Astrocyte (in vitro differentiated cells and primary cell): ENCODE measurements at regions not wholly inside any gene's neighbourhood (a gene's known extent, or its start where the extent isn't known, plus 50 kb on each side); places are given as distances from the start of the nearest gene placed in this dataset.

Source experiments
- DNase-seq: peaks from one replicate; pipeline ENCODE4 v3.0.0-alpha.2; 2010; ENCODE audit warnings: low read depth
- FAIRE-seq: peaks from 2 replicates; lab custom pipeline; 2011; peaks lifted over from hg19 to GRCh38; lab: Jason Lieb, UNC
- H2AFZ ChIP-seq: 2 replicates; pipeline ENCODE4 v1.6.0; 2012; ENCODE audit warnings: low read depth, low read length, inconsistent platforms
- H3K27ac ChIP-seq: 2 replicates; pipeline ENCODE4 v1.5.1; 2011; ENCODE audit warnings: low read depth, low read length, inconsistent platforms
- H3K27me3 ChIP-seq: 2 replicates; pipeline ENCODE4 v1.6.0; 2011; ENCODE audit warnings: low read length, inconsistent platforms; ENCODE audit not compliant: insufficient read depth
- H3K36me3 ChIP-seq: 2 replicates; pipeline ENCODE4 v1.5.1; 2011; ENCODE audit warnings: low read length, inconsistent platforms; ENCODE audit not compliant: insufficient read depth
- H3K4me1 ChIP-seq: 2 replicates; pipeline ENCODE4 v1.5.1; 2011; ENCODE audit warnings: low read length, inconsistent platforms; ENCODE audit not compliant: insufficient read depth
- H3K4me2 ChIP-seq: 2 replicates; pipeline ENCODE4 v1.6.0; 2012; ENCODE audit warnings: low read length, inconsistent platforms
- H3K4me3 ChIP-seq: 2 replicates; pipeline ENCODE4 v1.5.1; 2011; ENCODE audit warnings: low read depth, mild to moderate bottlenecking, low read length, inconsistent platforms; ENCODE audit not compliant: insufficient read depth
- H3K79me2 ChIP-seq: 2 replicates; pipeline ENCODE4 v1.6.0; 2012; ENCODE audit warnings: mild to moderate bottlenecking, low read length, inconsistent platforms; ENCODE audit not compliant: insufficient read depth
- H3K9ac ChIP-seq: 2 replicates; pipeline ENCODE4 v1.6.0; 2012; ENCODE audit warnings: mild to moderate bottlenecking, low read length, inconsistent platforms
- H3K9me3 ChIP-seq: 2 replicates; pipeline ENCODE4 v1.5.1; 2012; ENCODE audit warnings: low read depth, mild to moderate bottlenecking, low read length, inconsistent platforms; ENCODE audit not compliant: insufficient read depth
- H4K20me1 ChIP-seq: 2 replicates; pipeline ENCODE4 v1.6.0; 2012; ENCODE audit warnings: low read length, inconsistent platforms; ENCODE audit not compliant: insufficient read depth
- H3K27ac Mint-ChIP-seq: one replicate; pipeline ENCODE4 v1.8.0; 2021; ENCODE audit warnings: mild to moderate bottlenecking, mixed read lengths; ENCODE audit not compliant: unreplicated experiment
- H3K27me3 Mint-ChIP-seq: one replicate; pipeline ENCODE4 v1.8.0; 2021; ENCODE audit warnings: low read depth, mixed read lengths; ENCODE audit not compliant: unreplicated experiment
- H3K36me3 Mint-ChIP-seq: one replicate; pipeline ENCODE4 v1.8.0; 2021; ENCODE audit warnings: low read depth, mixed read lengths; ENCODE audit not compliant: unreplicated experiment
- H3K4me1 Mint-ChIP-seq: one replicate; pipeline ENCODE4 v1.8.0; 2021; ENCODE audit warnings: low read depth, mixed read lengths; ENCODE audit not compliant: unreplicated experiment
- H3K4me3 Mint-ChIP-seq: one replicate; pipeline ENCODE4 v1.8.0; 2021; ENCODE audit warnings: mild to moderate bottlenecking, moderate library complexity, mixed read lengths; ENCODE audit not compliant: unreplicated experiment
- H3K9me3 Mint-ChIP-seq: one replicate; pipeline ENCODE4 v1.8.0; 2021; ENCODE audit warnings: mild to moderate bottlenecking, mixed read lengths; ENCODE audit not compliant: unreplicated experiment
- CTCF ChIP-seq: IDR thresholded peaks from 2 replicates; pipeline ENCODE4 v1.5.1; 2011; ENCODE audit warnings: low read depth, mild to moderate bottlenecking, inconsistent platforms, low read length, moderate library complexity; ENCODE audit not compliant: insufficient read depth
- EZH2 ChIP-seq: IDR thresholded peaks from 2 replicates; pipeline ENCODE4 v1.6.1; 2012; ENCODE audit warnings: mild to moderate bottlenecking, low read length, inconsistent platforms; ENCODE audit not compliant: insufficient read depth

DNA sequence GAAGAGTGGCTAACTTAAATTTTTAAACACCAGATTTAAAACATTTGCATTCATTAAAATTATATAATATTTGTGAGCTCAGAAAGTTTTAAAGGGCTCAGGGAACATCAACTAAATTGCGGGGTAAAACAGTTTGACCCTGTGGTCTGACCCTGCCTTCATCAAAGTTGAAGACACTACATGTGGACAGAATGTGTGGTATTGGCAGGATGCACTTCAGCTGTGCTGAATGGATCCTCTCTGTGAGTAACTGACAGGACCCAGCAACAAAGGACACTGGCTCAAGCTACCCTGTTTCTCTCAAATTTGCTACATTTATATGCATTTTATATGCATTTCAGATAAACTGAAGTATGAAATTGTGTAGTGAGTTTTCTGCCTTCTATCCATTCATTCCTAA is 288.5 kb downstream of the ZNF608 start:
- peaks cover 4% of the 10 kb centered on the region for H3K36me3 Mint-ChIP-seq
- TF ChIP-seq EZH2 (no peak), CTCF (no peak)
- Histone ChIP-seq H3K27ac (no peak overlapping the region), H2AFZ (no peak overlapping the region), H3K9me3 (peaks cover 11% of the 10 kb centered on the region), H3K79me2 (no peaks in the 10 kb centered on the region), H3K4me1 (peaks cover 6% of the 10 kb centered on the region), H3K4me2 (no peak overlapping the region), H3K27me3 (no peaks in the 10 kb centered on the region), H3K36me3 (no peaks in the 10 kb centered on the region), H3K9ac (no peak overlapping the region), H4K20me1 (no peaks in the 10 kb centered on the region), H3K4me3 (no peak overlapping the region)
- H3K27me3 Mint-ChIP-seq = no peaks in the 10 kb centered on the region
- H3K4me1 Mint-ChIP-seq = peaks cover 11% of the 10 kb centered on the region
- DNase-seq (no peak), FAIRE-seq (no peak)
- H3K9me3 Mint-ChIP-seq = peaks cover 32% of the 10 kb centered on the region
- H3K27ac Mint-ChIP-seq = no peak overlapping the region
- H3K4me3 Mint-ChIP-seq = no peak overlapping the region

GRCh38 chr5:124457101-124457500 is 289.3 kb downstream of the ZNF608 start:
- Mint-ChIP-seq H3K4me1 (peaks cover 13% of the 10 kb centered on the region), H3K4me3 (no peak overlapping the region)

More at GRCh38 chr5:124457101-124457500, 289.3 kb downstream of the ZNF608 start:
- TF ChIP-seq CTCF = no peak
- TF ChIP-seq EZH2 = no peak
- no peak overlapping the region for H3K27ac ChIP-seq
- H3K9me3 Mint-ChIP-seq = peaks cover 26% of the 10 kb centered on the region
- no peaks in the 10 kb centered on the region for H3K27me3 ChIP-seq
- H3K36me3 ChIP-seq = no peaks in the 10 kb centered on the region
- peaks cover 14% of the 10 kb centered on the region for H3K4me1 ChIP-seq
- H2AFZ ChIP-seq = no peak overlapping the region
- peaks cover 11% of the 10 kb centered on the region for H3K9me3 ChIP-seq
- no peak overlapping the region for H3K4me2 ChIP-seq
- H3K4me3 ChIP-seq = no peak overlapping the region
- peaks cover 4% of the 10 kb centered on the region for H3K36me3 Mint-ChIP-seq
- no peak overlapping the region for H3K27ac Mint-ChIP-seq
- no peaks in the 10 kb centered on the region for H4K20me1 ChIP-seq
- H3K9ac ChIP-seq = no peak overlapping the region
- no peak for DNase-seq
- FAIRE-seq = no peak
- no peaks in the 10 kb centered on the region for H3K79me2 ChIP-seq
- H3K27me3 Mint-ChIP-seq = no peaks in the 10 kb centered on the region
